ENCODE measurements at regions not wholly inside any gene's neighbourhood (a gene's known extent, or its start where the extent isn't known, plus 50 kb on each side); places are given as distances from the start of the nearest gene placed in this dataset.

- TF ChIP-seq CTCF (IDR thresholded peaks at IDR 0.05) (no peak), ZFX (IDR thresholded peaks at IDR 0.05; ENCODE audit: borderline replicate concordance) (no peak)
These were observed 174.6 kb upstream of the GATB start for GRCh38 chr4:151935411-151935810.

All from 22Rv1 (cell line).